K562 (cell line): ENCODE measurements at regions not wholly inside any gene's neighbourhood (a gene's known extent, or its start where the extent isn't known, plus 50 kb on each side); places are given as distances from the start of the nearest gene placed in this dataset.

Source experiments
- ATAC-seq: fragments of 200-7000 bp; cut with Tn5 transposase; 3 replicates; pipeline ENCODE4 v1.9.1; 2020; ENCODE audit warnings: moderate library complexity
- BruUV-seq: library from RNA; stranded (reverse); fragments of 400-500 nt; replicated peaks from 2 replicates; lab custom pipeline; 2021; lab: Mats Ljungman, UMichigan
- CTCF ChIA-PET: fragments of 300-600 bp; formaldehyde crosslinking; extraction: SDS; loops from one replicate; lab custom pipeline; 2021; ENCODE audit warnings: low intra/inter-chr PET ratio; lab: Yijun Ruan, JAX
- POLR2A ChIA-PET: fragments of 300-600, 350-650 bp; sonication (Branson Sonifier 250); formaldehyde crosslinking; extraction: SDS; loops from one replicate; lab custom pipeline; 2021; ENCODE audit warnings: antibody characterized with exemption, inconsistent platforms; lab: Yijun Ruan, JAX
- DNase-seq, 4 experiments: peaks; one replicate each; pipeline versions ENCODE4 v3.0.0 to v3.0.0-alpha.2; 2011 to 2018; ENCODE audit warnings: low spot score in 3 of 4, mixed read lengths in 3 of 4; ENCODE audit errors: extremely low read depth in 1 of 4
- FAIRE-seq: peaks from 2 replicates; lab custom pipeline; 2011; peaks lifted over from hg19 to GRCh38; lab: Jason Lieb, UNC
- H2AFZ ChIP-seq: 2 replicates; pipeline ENCODE4 v1.6.0; 2011; ENCODE audit warnings: low read depth, low read length, control low read depth, inconsistent platforms
- H3K27ac ChIP-seq: fragments of 200-600 bp; 3 replicates; pipeline ENCODE4 v1.8.0; 2011; ENCODE audit warnings: low read depth, mild to moderate bottlenecking, control low read depth, inconsistent platforms, low read length, moderate library complexity, mixed read lengths; ENCODE audit errors: extremely low read depth
- H3K27me3 ChIP-seq, 2 experiments: fragments of 300-600 bp in 1 of 2; 2 replicates in 1 of 2; 3 replicates in 1 of 2; pipeline versions ENCODE4 v1.6.0 to v1.8.0; 2011; ENCODE audit warnings: inconsistent platforms in 2 of 2, low read length in 2 of 2, mild to moderate bottlenecking in 1 of 2, mixed read lengths in 1 of 2, moderate library complexity in 1 of 2; ENCODE audit not compliant: control insufficient read depth in 2 of 2, insufficient read depth in 2 of 2
- H3K36me3 ChIP-seq: fragments of 300-600 bp; 3 replicates; pipeline ENCODE4 v1.8.0; 2011; ENCODE audit warnings: mild to moderate bottlenecking, low read length, inconsistent platforms; ENCODE audit not compliant: control insufficient read depth, insufficient read depth
- H3K4me1 ChIP-seq, 2 experiments: fragments of 200-600 bp in 1 of 2; replicated peaks in 1 of 2; 2 replicates in 1 of 2; 3 replicates in 1 of 2; pipeline versions ENCODE4 v1.5.1 to v1.8.0; 2011; ENCODE audit warnings: inconsistent platforms in 2 of 2, low read length in 2 of 2, mild to moderate bottlenecking in 1 of 2, mixed read lengths in 1 of 2, moderate library complexity in 1 of 2; ENCODE audit not compliant: control insufficient read depth in 2 of 2, insufficient read depth in 2 of 2
- H3K4me2 ChIP-seq: 2 replicates; pipeline ENCODE4 v1.6.1; 2011; ENCODE audit warnings: low read length, control low read depth, inconsistent platforms, mixed read lengths; ENCODE audit not compliant: insufficient read depth
- H3K4me3 ChIP-seq: fragments of 200-600 bp; sonication (generic), shearing (Covaris generic); 2 replicates; pipeline ENCODE4 v1.5.1; 2016; ENCODE audit warnings: control low read depth, inconsistent platforms
- H3K79me2 ChIP-seq: fragments of 200-600 bp; 3 replicates; pipeline ENCODE4 v1.8.0; 2011; ENCODE audit warnings: low read length, inconsistent platforms; ENCODE audit not compliant: control insufficient read depth, insufficient read depth
- H3K9ac ChIP-seq, 2 experiments: 2 replicates each; pipeline versions ENCODE4 v1.6.0 to v1.6.1; 2011; ENCODE audit warnings: low read depth in 2 of 2, low read length in 2 of 2, control low read depth in 1 of 2, inconsistent platforms in 1 of 2, mild to moderate bottlenecking in 1 of 2, mixed read lengths in 1 of 2; ENCODE audit not compliant: insufficient read depth in 1 of 2
- H3K9me1 ChIP-seq: one replicate; pipeline ENCODE4 v1.6.0; 2011; ENCODE audit warnings: inconsistent platforms, mild to moderate bottlenecking, low read length, moderate library complexity; ENCODE audit not compliant: control insufficient read depth, insufficient read depth
- H3K9me3 ChIP-seq: replicated peaks from 2 replicates; pipeline ENCODE4 v1.5.1; 2011; ENCODE audit warnings: low read depth, low read length, inconsistent platforms; ENCODE audit not compliant: control insufficient read depth, insufficient read depth
- H4K20me1 ChIP-seq: replicated peaks from 2 replicates; pipeline ENCODE4 v1.6.1; 2011; ENCODE audit warnings: low read length, inconsistent platforms, mixed read lengths; ENCODE audit not compliant: control insufficient read depth, insufficient read depth
- CBX8 ChIP-seq: fragments of 200-600 bp; sonication (generic); IDR thresholded peaks from 2 replicates; pipeline ENCODE4 v1.6.1; 2012; ENCODE audit warnings: borderline replicate concordance, mixed run types, low read depth, mild to moderate bottlenecking, moderate library complexity, mixed read lengths, low read length, control low read depth, inconsistent platforms; ENCODE audit not compliant: poor library complexity, severe bottlenecking; ENCODE audit errors: extremely low read depth
- KDM1A ChIP-seq, 2 experiments: fragments of 450-650 bp; IDR thresholded peaks; 2 replicates each; pipeline ENCODE4 v1.6.1; 2016; ENCODE audit warnings: mild to moderate bottlenecking in 2 of 2
- NEUROD1 ChIP-seq: fragments of 150-350 bp; IDR thresholded peaks from 2 replicates; pipeline ENCODE4 v1.6.1; 2014; ENCODE audit warnings: borderline replicate concordance, low read length, low read depth; ENCODE audit not compliant: partially characterized antibody
- OTX1 ChIP-seq: fragments of 450-650 bp; formaldehyde crosslinking; IDR thresholded peaks from 2 replicates; pipeline ENCODE4 v1.4.0; 2022; ENCODE audit warnings: mild to moderate bottlenecking
- RHOXF2B ChIP-seq: fragments of 250-450 bp; sonication (Bioruptor Pico); conservative IDR thresholded peaks from 2 replicates; pipeline ENCODE4 v1.5.1; 2021
- TCF7 ChIP-seq: sonication (generic); IDR thresholded peaks from 2 replicates; pipeline ENCODE4 v1.6.1; 2016; ENCODE audit warnings: antibody characterized with exemption, borderline replicate concordance
- WGBS: fragments of 100-300 bp; shearing (Covaris generic); methylation state at CpG from one replicate; pipeline ENCODE4 v1.1.6; 2016; ENCODE audit warnings: low coverage, mixed read lengths; ENCODE audit not compliant: insufficient coverage; ENCODE audit errors: missing lambda C conversion rate; 5-methylcytosine and 5-hydroxymethylcytosine counted together
- in situ Hi-C: fragments of 300-500 bp; cut with MboI; formaldehyde crosslinking; loops from 4 replicates; pipeline ENCODE4 v1.15.0; 2018; ENCODE audit warnings: inconsistent platforms, mixed read lengths
- intact Hi-C: fragments of 100-400 bp; cut with micrococcal nuclease; formaldehyde crosslinking; loops from 2 replicates; pipeline ENCODE4 v1.14.2; 2022
- TF ChIP-seq, protein P1 (sequence below): fragments of 450-650 bp; IDR thresholded peaks from 2 replicates; pipeline ENCODE4 v1.6.1; 2016; ENCODE audit warnings: missing biosample characterization, missing genetic modification characterization

- TF ChIP-seq KDM1A (IDR thresholded peaks at IDR 0.05): no peak
- TF ChIP-seq RHOXF2B: no peak
- no peak for TF ChIP-seq TCF7
- TF ChIP-seq OTX1: no peak
- TF ChIP-seq NEUROD1: no peak
- CTCF ChIA-PET: no interaction called here
- Histone ChIP-seq H3K79me2 (no peaks in the 10 kb centered on the region), H3K9me3 (no peaks in the 10 kb centered on the region), H3K9ac (no peak overlapping the region), H2AFZ (no peak overlapping the region), H3K4me3 (no peak overlapping the region), H3K9me1 (no peaks in the 10 kb centered on the region), H4K20me1 (no peaks in the 10 kb centered on the region), H3K27ac (no peak overlapping the region), H3K4me1 (no peaks in the 10 kb centered on the region), H3K27me3 (no peaks in the 10 kb centered on the region), H3K36me3 (no peaks in the 10 kb centered on the region), H3K4me2 (no peak overlapping the region)
- no TSS peak for BruUV-seq
- intact Hi-C loops (no loop called here), in situ Hi-C loops (no loop called here)
- 5% methylated on average over 7 of the region's 7 CpGs for WGBS
- ATAC-seq (no peak), DNase-seq (no peak), FAIRE-seq (no peak)
- POLR2A ChIA-PET: no interaction called here
These were observed 154.7 kb downstream of the SOX11 start for GRCh38 chr2:5846881-5847280.

GRCh38 chr2:5849562-5849961, 157.4 kb downstream of the SOX11 start:
- WGBS: 0% methylated on average over 3 of the region's 3 CpGs
- no TSS peak for BruUV-seq
- Histone ChIP-seq H4K20me1 (no peaks in the 10 kb centered on the region), H3K36me3 (no peaks in the 10 kb centered on the region), H3K9ac (no peak overlapping the region), H3K9me3 (no peaks in the 10 kb centered on the region; the same call in 1 of the 2 replicates), H3K27ac (no peak overlapping the region), H3K27me3 (no peaks in the 10 kb centered on the region), H3K79me2 (no peaks in the 10 kb centered on the region), H3K4me3 (no peak overlapping the region), H3K4me1 (no peaks in the 10 kb centered on the region), H3K9me1 (no peaks in the 10 kb centered on the region), H3K4me2 (no peak overlapping the region)
- POLR2A ChIA-PET: interaction anchor here (0.6 kb wide), 1 partner anchor 13 kb away, joined by 3 read pairs; no protein-coding TSS in a partner anchor
- intact Hi-C loops (no loop called here), in situ Hi-C loops (no loop called here)
- CTCF ChIA-PET: no interaction called here
- DNase-seq (no peak), ATAC-seq (no peak), FAIRE-seq (no peak)
- TF ChIP-seq, protein P1, sequence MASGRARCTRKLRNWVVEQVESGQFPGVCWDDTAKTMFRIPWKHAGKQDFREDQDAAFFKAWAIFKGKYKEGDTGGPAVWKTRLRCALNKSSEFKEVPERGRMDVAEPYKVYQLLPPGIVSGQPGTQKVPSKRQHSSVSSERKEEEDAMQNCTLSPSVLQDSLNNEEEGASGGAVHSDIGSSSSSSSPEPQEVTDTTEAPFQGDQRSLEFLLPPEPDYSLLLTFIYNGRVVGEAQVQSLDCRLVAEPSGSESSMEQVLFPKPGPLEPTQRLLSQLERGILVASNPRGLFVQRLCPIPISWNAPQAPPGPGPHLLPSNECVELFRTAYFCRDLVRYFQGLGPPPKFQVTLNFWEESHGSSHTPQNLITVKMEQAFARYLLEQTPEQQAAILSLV (tag): no peak
- TF ChIP-seq CBX8: no peak
- TF ChIP-seq, all 486 proteins: peak for 0
- H2AFZ ChIP-seq: no peak overlapping the region
